ENCODE measurements at regions not wholly inside any gene's neighbourhood (a gene's known extent, or its start where the extent isn't known, plus 50 kb on each side); places are given as distances from the start of the nearest gene placed in this dataset.

DNA sequence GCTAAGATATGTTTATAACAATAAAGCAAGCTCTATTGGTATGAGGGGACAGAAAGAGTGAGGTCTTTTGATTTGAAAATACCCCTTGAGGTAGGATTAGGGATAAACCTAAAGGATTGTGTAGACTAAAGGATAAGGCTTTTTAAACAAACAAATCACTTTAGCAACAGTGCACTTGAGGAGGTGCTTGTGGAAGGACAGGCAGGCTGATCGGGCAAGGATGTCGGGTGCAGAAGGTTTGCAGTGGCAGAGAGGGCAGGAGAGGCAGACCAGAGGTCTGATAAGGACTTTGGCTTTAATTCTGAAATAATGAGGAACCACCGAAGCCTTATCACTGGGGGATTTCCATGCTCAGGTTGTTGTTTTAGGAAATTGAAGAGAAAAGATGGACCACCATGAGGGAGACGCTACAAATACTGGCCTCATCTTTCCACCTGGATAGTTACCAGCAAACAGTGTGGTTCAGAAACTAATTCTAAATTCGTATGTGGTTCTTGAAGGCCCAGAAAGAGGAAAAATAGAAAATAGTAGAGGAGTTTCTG lies 119.5 kb upstream of the KLF6 start:
- no peak for TF ChIP-seq POLR2A (IDR thresholded peaks at IDR 0.05)
- TF ChIP-seq CTCF (IDR thresholded peaks at IDR 0.05): no peak
